ENCODE measurements at regions not wholly inside any gene's neighbourhood (a gene's known extent, or its start where the extent isn't known, plus 50 kb on each side); places are given as distances from the start of the nearest gene placed in this dataset.

- no peak for DNase-seq
Measured at GRCh38 chr16:73387979-73388378, 340.1 kb upstream of the ZFHX3 start.

GRCh38 chr16:73385696-73386095 is 337.8 kb upstream of the ZFHX3 start:
- DNase-seq: no peak

- DNase-seq: no peak
Measured at GRCh38 chr16:73384506-73385089, 336.7 kb upstream of the ZFHX3 start.

- no peak for DNase-seq
Measured at GRCh38 chr16:73383988-73384365, 336.0 kb upstream of the ZFHX3 start.

GRCh38 chr16:73383195-73383987 is 335.5 kb upstream of the ZFHX3 start:
- no peak for DNase-seq

GRCh38 chr16:73378471-73378870 is 330.5 kb upstream of the ZFHX3 start:
- DNase-seq: no peak

GRCh38 chr16:73371584-73372319 is 323.8 kb upstream of the ZFHX3 start:
- no peak for DNase-seq

- no peak for DNase-seq
Measured at GRCh38 chr16:73369851-73370250, 321.9 kb upstream of the ZFHX3 start.

GRCh38 chr16:73368715-73369114 is 320.8 kb upstream of the ZFHX3 start:
- DNase-seq: no peak

- DNase-seq: no peak
Measured at GRCh38 chr16:73365016-73365551, 317.2 kb upstream of the ZFHX3 start.

GRCh38 chr16:73364413-73364812 is 316.5 kb upstream of the ZFHX3 start:
- DNase-seq: no peak

GRCh38 chr16:73361061-73361460 is 313.1 kb upstream of the ZFHX3 start:
- no peak for DNase-seq

GRCh38 chr16:73356401-73357079 is 308.6 kb upstream of the ZFHX3 start:
- no peak for DNase-seq

GRCh38 chr16:73355981-73356380 is 308.1 kb upstream of the ZFHX3 start:
- no peak for DNase-seq

GRCh38 chr16:73354434-73354833 is 306.5 kb upstream of the ZFHX3 start:
- no peak for DNase-seq

GRCh38 chr16:73350707-73351452 is 303.0 kb upstream of the ZFHX3 start:
- no peak for DNase-seq

- DNase-seq: no peak
Measured at GRCh38 chr16:73347500-73348375, 299.8 kb upstream of the ZFHX3 start.

- DNase-seq: no peak
Measured at GRCh38 chr16:73339821-73340220, 291.9 kb upstream of the ZFHX3 start.

- no peak for DNase-seq
Measured at GRCh38 chr16:73337373-73338296, 289.7 kb upstream of the ZFHX3 start.
